H9 (cell line): ENCODE measurements at regions not wholly inside any gene's neighbourhood (a gene's known extent, or its start where the extent isn't known, plus 50 kb on each side); places are given as distances from the start of the nearest gene placed in this dataset.

Experiments used
- DNase-seq: peaks from one replicate; pipeline ENCODE4 v3.0.0-alpha.2; 2017
- H2AFZ ChIP-seq: one replicate; pipeline ENCODE4 v1.6.1; 2013; ENCODE audit warnings: mild to moderate bottlenecking, low read length, control low read depth, moderate library complexity
- H2AK5ac ChIP-seq: 2 replicates; pipeline ENCODE4 v1.6.1; 2013; ENCODE audit warnings: low read length, control low read depth, mixed read lengths; ENCODE audit not compliant: insufficient read length
- H2BK120ac ChIP-seq: one replicate; pipeline ENCODE4 v1.6.1; 2013; ENCODE audit warnings: low read depth, mild to moderate bottlenecking, low read length, control low read depth, inconsistent platforms; ENCODE audit not compliant: poor library complexity, severe bottlenecking
- H2BK12ac ChIP-seq: 2 replicates; pipeline ENCODE4 v1.6.1; 2013; ENCODE audit warnings: low read length, control low read depth, mixed read lengths, low read depth; ENCODE audit not compliant: insufficient read length
- H2BK15ac ChIP-seq: 2 replicates; pipeline ENCODE4 v1.6.1; 2013; ENCODE audit warnings: low read depth, low read length, control low read depth
- H2BK20ac ChIP-seq: one replicate; pipeline ENCODE4 v1.6.1; 2013; ENCODE audit warnings: low read depth, mild to moderate bottlenecking, low read length, control low read depth, inconsistent platforms; ENCODE audit not compliant: poor library complexity, severe bottlenecking
- H2BK5ac ChIP-seq: 2 replicates; pipeline ENCODE4 v1.6.1; 2013; ENCODE audit warnings: low read length, control low read depth, mixed read lengths; ENCODE audit not compliant: insufficient read length
- H3K14ac ChIP-seq: 2 replicates; pipeline ENCODE4 v1.6.1; 2013; ENCODE audit warnings: low read length, control low read depth; ENCODE audit not compliant: insufficient read depth
- H3K18ac ChIP-seq: 2 replicates; pipeline ENCODE4 v1.6.1; 2013; ENCODE audit warnings: low read depth, mild to moderate bottlenecking, mixed read lengths, low read length, control low read depth; ENCODE audit not compliant: insufficient read length
- H3K23ac ChIP-seq: 2 replicates; pipeline ENCODE4 v1.6.1; 2013; ENCODE audit warnings: low read length, control low read depth, mixed read lengths, low read depth; ENCODE audit not compliant: insufficient read length
- H3K23me2 ChIP-seq: 2 replicates; pipeline ENCODE4 v1.6.1; 2013; ENCODE audit warnings: low read depth, mild to moderate bottlenecking, mixed read lengths, low read length, control low read depth; ENCODE audit not compliant: insufficient read length, poor library complexity, severe bottlenecking
- H3K27ac ChIP-seq: 2 replicates; pipeline ENCODE4 v1.5.1; 2013; ENCODE audit warnings: low read length, control low read depth, mixed read lengths, low read depth; ENCODE audit not compliant: insufficient read length
- H3K27me3 ChIP-seq: 2 replicates; pipeline ENCODE4 v1.6.1; 2013; ENCODE audit warnings: low read length, control low read depth, inconsistent platforms; ENCODE audit not compliant: insufficient read depth
- H3K4ac ChIP-seq: 2 replicates; pipeline ENCODE4 v1.6.1; 2013; ENCODE audit warnings: low read depth, mild to moderate bottlenecking, control low read depth, inconsistent platforms, low read length, moderate library complexity
- H3K4me1 ChIP-seq: 2 replicates; pipeline ENCODE4 v1.6.1; 2013; ENCODE audit warnings: low read length, control low read depth, inconsistent platforms; ENCODE audit not compliant: insufficient read depth
- H3K4me2 ChIP-seq: 2 replicates; pipeline ENCODE4 v1.6.1; 2013; ENCODE audit warnings: low read length, control low read depth, mixed read lengths; ENCODE audit not compliant: insufficient read length, insufficient read depth
- H3K56ac ChIP-seq: 2 replicates; pipeline ENCODE4 v1.6.1; 2013; ENCODE audit warnings: low read depth, mild to moderate bottlenecking, mixed read lengths, low read length, control low read depth; ENCODE audit not compliant: insufficient read length
- H3K79me1 ChIP-seq: 2 replicates; pipeline ENCODE4 v1.6.1; 2013; ENCODE audit warnings: low read depth, mild to moderate bottlenecking, moderate library complexity, low read length, control low read depth, inconsistent platforms; ENCODE audit not compliant: insufficient read depth, poor library complexity, severe bottlenecking
- H3K79me2 ChIP-seq: 2 replicates; pipeline ENCODE4 v1.6.1; 2013; ENCODE audit warnings: low read length, control low read depth, inconsistent platforms; ENCODE audit not compliant: insufficient read depth
- H3K9ac ChIP-seq: 2 replicates; pipeline ENCODE4 v1.6.1; 2013; ENCODE audit warnings: low read length, control low read depth, mixed read lengths; ENCODE audit not compliant: insufficient read length; ENCODE audit errors: extremely low read depth
- H3K9me3 ChIP-seq: one replicate; pipeline ENCODE4 v1.6.1; 2013; ENCODE audit warnings: low read depth, low read length, inconsistent platforms; ENCODE audit not compliant: control insufficient read depth
- H3T11ph ChIP-seq: one replicate; pipeline ENCODE4 v1.6.1; 2013; ENCODE audit warnings: mild to moderate bottlenecking, low read length, control low read depth, inconsistent platforms
- H4K20me1 ChIP-seq: one replicate; pipeline ENCODE4 v1.6.1; 2013; ENCODE audit not compliant: control insufficient read depth, insufficient read length, insufficient read depth
- H4K5ac ChIP-seq: 2 replicates; pipeline ENCODE4 v1.6.1; 2013; ENCODE audit warnings: low read depth, mild to moderate bottlenecking, mixed read lengths, low read length, control low read depth; ENCODE audit not compliant: insufficient read length
- H4K8ac ChIP-seq: replicated peaks from 2 replicates; pipeline ENCODE4 v1.6.1; 2013; ENCODE audit warnings: low read length, control low read depth, mixed read lengths, low read depth; ENCODE audit not compliant: insufficient read length
- H4K91ac ChIP-seq: 2 replicates; pipeline ENCODE4 v1.6.1; 2013; ENCODE audit warnings: low read depth, mild to moderate bottlenecking, moderate library complexity, mixed read lengths, low read length, control low read depth; ENCODE audit not compliant: insufficient read length
- H3K27ac Mint-ChIP-seq, 3 experiments: 2 replicates in 2 of 3; 3 replicates in 1 of 3; pipeline ENCODE4 v1.8.0; 2020 to 2021; ENCODE audit warnings: mixed read lengths in 3 of 3, mild to moderate bottlenecking in 1 of 3, moderate library complexity in 1 of 3
- H3K27me3 Mint-ChIP-seq: 2 replicates; pipeline ENCODE4 v1.8.0; 2021; ENCODE audit warnings: low read depth, mild to moderate bottlenecking, moderate library complexity, mixed read lengths
- H3K36me3 Mint-ChIP-seq, 3 experiments: 2 replicates in 2 of 3; 3 replicates in 1 of 3; pipeline ENCODE4 v1.8.0; 2020 to 2021; ENCODE audit warnings: low read depth in 3 of 3, mixed read lengths in 3 of 3; ENCODE audit not compliant: insufficient read depth in 1 of 3
- H3K4me1 Mint-ChIP-seq, 2 experiments: 2 replicates each; pipeline ENCODE4 v1.8.0; 2020; ENCODE audit warnings: mixed read lengths in 2 of 2
- H3K4me3 Mint-ChIP-seq, 2 experiments: 2 replicates in 1 of 2; 3 replicates in 1 of 2; pipeline ENCODE4 v1.8.0; 2020 to 2021; ENCODE audit warnings: mild to moderate bottlenecking in 2 of 2, mixed read lengths in 2 of 2, moderate library complexity in 1 of 2
- H3K9me3 Mint-ChIP-seq, 2 experiments: 2 replicates in 1 of 2; 3 replicates in 1 of 2; pipeline ENCODE4 v1.8.0; 2020; ENCODE audit warnings: mild to moderate bottlenecking in 2 of 2, mixed read lengths in 2 of 2, moderate library complexity in 1 of 2
- CTCF ChIP-seq: fragments of 200-600 bp; sonication (generic); conservative IDR thresholded peaks from 3 replicates; pipeline ENCODE4 v1.8.0; 2021; ENCODE audit warnings: antibody characterized with exemption, mild to moderate bottlenecking
- WGBS: extraction: QIAGEN DNeasy Blood & Tissue Kit; methylation state at CpG from one replicate; pipeline ENCODE4 v1.1.7; 2013; ENCODE audit warnings: missing lambda C conversion rate, low lambda C conversion rate, mixed read lengths; ENCODE audit not compliant: insufficient read length; ENCODE audit errors: extremely low coverage; 5-methylcytosine and 5-hydroxymethylcytosine counted together

- Mint-ChIP-seq H3K27me3 (no peaks in the 10 kb centered on the region), H3K9me3 (no peaks in the 10 kb centered on the region), H3K36me3 (no peaks in the 10 kb centered on the region), H3K4me1 (no peaks in the 10 kb centered on the region), H3K27ac (no peak overlapping the region), H3K4me3 (no peak overlapping the region)
- H4K5ac ChIP-seq: no peak overlapping the region
- H3K4me1 ChIP-seq: no peaks in the 10 kb centered on the region
- no peak overlapping the region for H2BK15ac ChIP-seq
- no peak overlapping the region for H3K4ac ChIP-seq
- H4K91ac ChIP-seq: no peak overlapping the region
- no peaks in the 10 kb centered on the region for H3K79me2 ChIP-seq
- H3K27ac ChIP-seq: no peak overlapping the region
- no peak overlapping the region for H2AK5ac ChIP-seq
- no peak overlapping the region for H2BK5ac ChIP-seq
- H3K56ac ChIP-seq: no peak overlapping the region
- H3K23me2 ChIP-seq: no peaks in the 10 kb centered on the region
- no peak overlapping the region for H2BK20ac ChIP-seq
- H2AFZ ChIP-seq: no peak overlapping the region
- no peaks in the 10 kb centered on the region for H3K9me3 ChIP-seq
- H3K27me3 ChIP-seq: no peaks in the 10 kb centered on the region
- no peak for TF ChIP-seq CTCF
- no peak overlapping the region for H3K14ac ChIP-seq
- no CpG with 5 or more reads among the region's 4 CpGs for WGBS
- H3K18ac ChIP-seq: no peak overlapping the region
- H3K4me2 ChIP-seq: no peak overlapping the region
- H2BK12ac ChIP-seq: no peak overlapping the region
- H4K8ac ChIP-seq: no peak overlapping the region
- H3K23ac ChIP-seq: no peak overlapping the region
- H3K9ac ChIP-seq: no peak overlapping the region
- no peak overlapping the region for H3T11ph ChIP-seq
- H2BK120ac ChIP-seq: no peak overlapping the region
- DNase-seq: no peak
- H4K20me1 ChIP-seq: no peaks in the 10 kb centered on the region
- no peaks in the 10 kb centered on the region for H3K79me1 ChIP-seq
Observed at GRCh38 chr14:82657186-82657675, 1123.6 kb upstream of the SEL1L start.
